ENCODE measurements at regions not wholly inside any gene's neighbourhood (a gene's known extent, or its start where the extent isn't known, plus 50 kb on each side); places are given as distances from the start of the nearest gene placed in this dataset.

DNA sequence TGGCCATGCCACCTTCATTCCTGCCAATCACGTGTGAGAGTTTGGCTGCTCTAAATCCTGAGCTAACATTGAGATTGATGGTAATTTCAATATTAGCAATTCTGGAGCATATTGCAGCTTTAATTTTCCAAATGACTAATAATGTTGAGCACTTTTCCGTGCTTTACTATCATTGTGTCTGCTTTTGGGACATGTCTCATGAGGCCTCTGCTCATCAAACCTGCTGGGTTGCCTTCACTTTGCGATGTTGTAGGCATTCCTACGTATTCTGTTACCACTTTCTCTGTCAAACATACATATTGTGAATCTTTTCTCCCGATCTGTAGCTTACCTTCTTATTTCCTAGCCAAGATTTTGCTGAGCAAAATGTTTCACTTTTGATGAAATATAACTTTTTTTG lies 466.6 kb downstream of the GALR1 start:
- H3K4me3 ChIP-seq: no peak overlapping the region
- H3K27ac ChIP-seq: no peak overlapping the region
- H3K27me3 ChIP-seq: no peaks in the 10 kb centered on the region
- in situ Hi-C loops (cut with MboI; ENCODE audit: low pct_ligation_motif_present in 1 of 4, low pct_unique_long_range_greater_than_20kb in 1 of 4, low sequenced_read_pairs in 3 of 4) (no loop called here), intact Hi-C loops (cut with DNase I; ENCODE audit: low total_unique reads) (no loop called here)
- H3K9me3 ChIP-seq: no peaks in the 10 kb centered on the region
- no peaks in the 10 kb centered on the region for H3K4me1 ChIP-seq
- no peak for DNase-seq
- 53 to 63% methylated on average over 4 to 5 of the region's 5 CpGs for WGBS, 2 donors (ENCODE audit: low coverage in 1 of 2)
- TF ChIP-seq POLR2A (IDR thresholded peaks at IDR 0.05) (no peak), POLR2AphosphoS5 (IDR thresholded peaks at IDR 0.05) (no peak), CTCF (IDR thresholded peaks at IDR 0.05) (no peak), EP300 (IDR thresholded peaks at IDR 0.05; ENCODE audit: low read depth) (no peak)
- H3K36me3 ChIP-seq: no peaks in the 10 kb centered on the region

GRCh38 chr18:77733292-77733903 lies 483.8 kb downstream of the GALR1 start:
- Histone ChIP-seq H3K9me3 (no peaks in the 10 kb centered on the region), H3K4me3 (no peak overlapping the region), H3K27ac (no peak overlapping the region), H3K27me3 (no peaks in the 10 kb centered on the region), H3K36me3 (no peaks in the 10 kb centered on the region), H3K4me1 (no peaks in the 10 kb centered on the region)
- 87 to 90% methylated on average over 13 to 19 of the region's 19 CpGs for WGBS, 2 donors (ENCODE audit: low coverage in 1 of 2)
- in situ Hi-C loops (cut with MboI; ENCODE audit: low pct_ligation_motif_present in 1 of 4, low pct_unique_long_range_greater_than_20kb in 1 of 4, low sequenced_read_pairs in 3 of 4) (loop anchor here in 1 of 4 donors (25.0 kb wide), 1 partner anchor 96 kb away; no protein-coding TSS in a partner anchor), intact Hi-C loops (cut with DNase I; ENCODE audit: low total_unique reads) (no loop called here)
- TF ChIP-seq POLR2AphosphoS5 (IDR thresholded peaks at IDR 0.05) (no peak), POLR2A (IDR thresholded peaks at IDR 0.05) (no peak), EP300 (IDR thresholded peaks at IDR 0.05; ENCODE audit: low read depth) (no peak), CTCF (IDR thresholded peaks at IDR 0.05) (no peak)
- DNase-seq: no peak

GRCh38 chr18:77736842-77737241 lies 487.2 kb downstream of the GALR1 start:
- no peak for DNase-seq
- H3K9me3 ChIP-seq: no peaks in the 10 kb centered on the region
- no peak overlapping the region for H3K27ac ChIP-seq
- intact Hi-C loops (cut with DNase I; ENCODE audit: low total_unique reads) (no loop called here), in situ Hi-C loops (cut with MboI; ENCODE audit: low pct_ligation_motif_present in 1 of 4, low pct_unique_long_range_greater_than_20kb in 1 of 4, low sequenced_read_pairs in 3 of 4) (loop anchor here in 1 of 4 donors (25.0 kb wide), 1 partner anchor 100 kb away; no protein-coding TSS in a partner anchor)
- H3K27me3 ChIP-seq: no peaks in the 10 kb centered on the region
- WGBS, 2 donors (ENCODE audit: low coverage in 1 of 2): 31 to 44% methylated on average over 2 to 4 of the region's 4 CpGs
- H3K4me3 ChIP-seq: no peak overlapping the region
- H3K36me3 ChIP-seq: no peaks in the 10 kb centered on the region
- TF ChIP-seq EP300 (IDR thresholded peaks at IDR 0.05; ENCODE audit: low read depth) (no peak), POLR2A (IDR thresholded peaks at IDR 0.05) (no peak), CTCF (IDR thresholded peaks at IDR 0.05) (no peak), POLR2AphosphoS5 (IDR thresholded peaks at IDR 0.05) (no peak)
- no peaks in the 10 kb centered on the region for H3K4me1 ChIP-seq

DNA sequence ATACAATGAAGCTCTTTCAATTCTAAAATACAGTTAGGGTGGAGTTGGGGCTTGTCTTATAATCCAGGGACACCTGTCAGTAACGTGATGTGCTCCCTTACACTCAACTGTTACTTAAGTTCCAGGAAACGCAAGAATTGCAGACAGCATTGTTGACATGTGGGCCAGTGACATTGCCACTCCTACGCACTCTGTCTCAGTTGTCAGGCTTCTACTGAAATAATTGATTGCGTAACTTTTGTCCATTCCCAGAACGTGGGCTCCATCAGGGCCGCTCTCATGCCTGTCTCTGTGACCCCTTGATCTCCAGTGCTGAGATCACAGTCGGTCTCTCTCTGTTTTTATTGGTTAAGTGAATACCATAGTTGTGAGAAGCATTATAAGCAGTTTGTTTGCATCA lies 487.8 kb downstream of the GALR1 start:
- 33 to 50% methylated on average over 5 to 7 of the region's 7 CpGs for WGBS, 2 donors (ENCODE audit: low coverage in 1 of 2)
- in situ Hi-C loops (cut with MboI; ENCODE audit: low pct_ligation_motif_present in 1 of 4, low pct_unique_long_range_greater_than_20kb in 1 of 4, low sequenced_read_pairs in 3 of 4): loop anchor here in 1 of 4 donors (25.0 kb wide), 1 partner anchor 100 kb away; no protein-coding TSS in a partner anchor
- H3K36me3 ChIP-seq: no peaks in the 10 kb centered on the region

More for the DNA sequence above, 487.8 kb downstream of the GALR1 start:
- H3K27ac ChIP-seq: no peak overlapping the region
- no peaks in the 10 kb centered on the region for H3K9me3 ChIP-seq
- no peaks in the 10 kb centered on the region for H3K27me3 ChIP-seq
- intact Hi-C loops (cut with DNase I; ENCODE audit: low total_unique reads): no loop called here
- DNase-seq: no peak
- H3K4me1 ChIP-seq: no peaks in the 10 kb centered on the region
- H3K4me3 ChIP-seq: no peak overlapping the region
- TF ChIP-seq EP300 (IDR thresholded peaks at IDR 0.05; ENCODE audit: low read depth): no peak
- TF ChIP-seq CTCF (IDR thresholded peaks at IDR 0.05): no peak
- no peak for TF ChIP-seq POLR2A (IDR thresholded peaks at IDR 0.05)
- no peak for TF ChIP-seq POLR2AphosphoS5 (IDR thresholded peaks at IDR 0.05)
